ENCODE measurements at regions not wholly inside any gene's neighbourhood (a gene's known extent, or its start where the extent isn't known, plus 50 kb on each side); places are given as distances from the start of the nearest gene placed in this dataset.
"Not testable (repeated sequence)": the region's sequence is repeated elsewhere in the genome, so short reads cannot be mapped to it uniquely, and the experiment has no call there.

- Histone ChIP-seq H3K27me3 (ENCODE audit: control insufficient read depth, insufficient read depth, low read length) (no peaks in the 10 kb centered on the region), H3K27ac (ENCODE audit: low read length) (no peak overlapping the region), H3K36me3 (ENCODE audit: control insufficient read depth, insufficient read depth, low read length) (no peaks in the 10 kb centered on the region), H3K4me1 (ENCODE audit: control insufficient read depth, insufficient read depth, low read length) (no peaks in the 10 kb centered on the region), H3K4me3 (ENCODE audit: low read length) (no peak overlapping the region), H3K9me3 (ENCODE audit: control insufficient read depth, low read depth, low read length) (no peaks in the 10 kb centered on the region)
- no peak for DNase-seq
- no CpG with 5 or more reads among the region's 2 CpGs for WGBS (ENCODE audit: insufficient coverage, low lambda C conversion rate)
Observed at GRCh38 chr14:66008631-66009030, 477.5 kb upstream of the CCDC196 start.

GRCh38 chr14:66009089-66009488 lies 477.1 kb upstream of the CCDC196 start:
- no peak overlapping the region for H3K27ac ChIP-seq (ENCODE audit: low read length)
- H3K36me3 ChIP-seq (ENCODE audit: control insufficient read depth, insufficient read depth, low read length), result no peaks in the 10 kb centered on the region
- no peaks in the 10 kb centered on the region for H3K9me3 ChIP-seq (ENCODE audit: control insufficient read depth, low read depth, low read length)
- no peak overlapping the region for H3K4me3 ChIP-seq (ENCODE audit: low read length)
- DNase-seq, result peak; percentile 29 to 34
- H3K27me3 ChIP-seq (ENCODE audit: control insufficient read depth, insufficient read depth, low read length), result no peaks in the 10 kb centered on the region
- H3K4me1 ChIP-seq (ENCODE audit: control insufficient read depth, insufficient read depth, low read length), result no peaks in the 10 kb centered on the region
- no CpG with 5 or more reads among the region's 2 CpGs for WGBS (ENCODE audit: insufficient coverage, low lambda C conversion rate)

GRCh38 chr14:66010695-66011094 lies 475.5 kb upstream of the CCDC196 start:
- H3K27me3 ChIP-seq (ENCODE audit: control insufficient read depth, insufficient read depth, low read length), result no peaks in the 10 kb centered on the region
- no peaks in the 10 kb centered on the region for H3K36me3 ChIP-seq (ENCODE audit: control insufficient read depth, insufficient read depth, low read length)
- peaks cover 4% of the 10 kb centered on the region for H3K4me1 ChIP-seq (ENCODE audit: control insufficient read depth, insufficient read depth, low read length)
- no CpG with 5 or more reads among the region's 2 CpGs for WGBS (ENCODE audit: insufficient coverage, low lambda C conversion rate)
- H3K27ac ChIP-seq (ENCODE audit: low read length), result no peak overlapping the region
- no peak overlapping the region for H3K4me3 ChIP-seq (ENCODE audit: low read length)
- no peaks in the 10 kb centered on the region for H3K9me3 ChIP-seq (ENCODE audit: control insufficient read depth, low read depth, low read length)
- DNase-seq, result no peak

- Histone ChIP-seq H3K4me1 (ENCODE audit: control insufficient read depth, insufficient read depth, low read length) (peaks cover 5% of the 10 kb centered on the region), H3K4me3 (ENCODE audit: low read length) (no peak overlapping the region), H3K27ac (ENCODE audit: low read length) (no peak overlapping the region), H3K36me3 (ENCODE audit: control insufficient read depth, insufficient read depth, low read length) (no peaks in the 10 kb centered on the region), H3K27me3 (ENCODE audit: control insufficient read depth, insufficient read depth, low read length) (no peaks in the 10 kb centered on the region), H3K9me3 (ENCODE audit: control insufficient read depth, low read depth, low read length) (no peaks in the 10 kb centered on the region)
- no peak for DNase-seq
- WGBS (ENCODE audit: insufficient coverage, low lambda C conversion rate), result 94% methylated on average over 2 of the region's 3 CpGs
Observed at GRCh38 chr14:66011855-66012254, 474.3 kb upstream of the CCDC196 start.

GRCh38 chr14:66013607-66014006 lies 472.6 kb upstream of the CCDC196 start:
- not testable (repeated sequence) for H3K9me3 ChIP-seq (ENCODE audit: control insufficient read depth, low read depth, low read length); H3K4me3 ChIP-seq (ENCODE audit: low read length); H3K4me1 ChIP-seq (ENCODE audit: control insufficient read depth, insufficient read depth, low read length); DNase-seq; H3K36me3 ChIP-seq (ENCODE audit: control insufficient read depth, insufficient read depth, low read length); H3K27me3 ChIP-seq (ENCODE audit: control insufficient read depth, insufficient read depth, low read length); H3K27ac ChIP-seq (ENCODE audit: low read length)
- WGBS (ENCODE audit: insufficient coverage, low lambda C conversion rate), result 90% methylated on average over 2 of the region's 42 CpGs

GRCh38 chr14:66015071-66015780 lies 470.9 kb upstream of the CCDC196 start:
- Histone ChIP-seq H3K27me3 (ENCODE audit: control insufficient read depth, insufficient read depth, low read length) (no peaks in the 10 kb centered on the region), H3K27ac (ENCODE audit: low read length) (no peak overlapping the region), H3K36me3 (ENCODE audit: control insufficient read depth, insufficient read depth, low read length) (no peaks in the 10 kb centered on the region), H3K4me1 (ENCODE audit: control insufficient read depth, insufficient read depth, low read length) (peaks cover 8% of the 10 kb centered on the region), H3K4me3 (ENCODE audit: low read length) (no peak overlapping the region), H3K9me3 (ENCODE audit: control insufficient read depth, low read depth, low read length) (no peaks in the 10 kb centered on the region)
- peak; percentile 5 to 26 for DNase-seq
- 20% methylated on average over 1 of the region's 4 CpGs for WGBS (ENCODE audit: insufficient coverage, low lambda C conversion rate)

GRCh38 chr14:66017927-66018326 lies 468.2 kb upstream of the CCDC196 start:
- no peaks in the 10 kb centered on the region for H3K9me3 ChIP-seq (ENCODE audit: control insufficient read depth, low read depth, low read length)
- H3K27ac ChIP-seq (ENCODE audit: low read length), result no peak overlapping the region
- H3K4me1 ChIP-seq (ENCODE audit: control insufficient read depth, insufficient read depth, low read length), result peaks cover 8% of the 10 kb centered on the region
- DNase-seq, result peak; percentile 12 to 77
- no peaks in the 10 kb centered on the region for H3K36me3 ChIP-seq (ENCODE audit: control insufficient read depth, insufficient read depth, low read length)
- WGBS (ENCODE audit: insufficient coverage, low lambda C conversion rate), result no CpG with 5 or more reads among the region's 1 CpG
- H3K27me3 ChIP-seq (ENCODE audit: control insufficient read depth, insufficient read depth, low read length), result no peaks in the 10 kb centered on the region
- H3K4me3 ChIP-seq (ENCODE audit: low read length), result no peak overlapping the region

GRCh38 chr14:66022526-66022925 lies 463.6 kb upstream of the CCDC196 start:
- Histone ChIP-seq H3K9me3 (ENCODE audit: control insufficient read depth, low read depth, low read length) (no peaks in the 10 kb centered on the region), H3K27ac (ENCODE audit: low read length) (no peak overlapping the region), H3K27me3 (ENCODE audit: control insufficient read depth, insufficient read depth, low read length) (no peaks in the 10 kb centered on the region), H3K4me3 (ENCODE audit: low read length) (no peak overlapping the region), H3K36me3 (ENCODE audit: control insufficient read depth, insufficient read depth, low read length) (no peaks in the 10 kb centered on the region), H3K4me1 (ENCODE audit: control insufficient read depth, insufficient read depth, low read length) (peaks cover 2% of the 10 kb centered on the region)
- DNase-seq, result no peak
- WGBS (ENCODE audit: insufficient coverage, low lambda C conversion rate), result no CpG with 5 or more reads among the region's 8 CpGs

- H3K9me3 ChIP-seq (ENCODE audit: control insufficient read depth, low read depth, low read length), result no peaks in the 10 kb centered on the region
Observed at GRCh38 chr14:66025779-66026178, 460.4 kb upstream of the CCDC196 start.

GRCh38 chr14:66031981-66032380 lies 454.2 kb upstream of the CCDC196 start:
- H3K9me3 ChIP-seq (ENCODE audit: control insufficient read depth, low read depth, low read length); H3K36me3 ChIP-seq (ENCODE audit: control insufficient read depth, insufficient read depth, low read length); H3K4me3 ChIP-seq (ENCODE audit: low read length); H3K27me3 ChIP-seq (ENCODE audit: control insufficient read depth, insufficient read depth, low read length); H3K27ac ChIP-seq (ENCODE audit: low read length); H3K4me1 ChIP-seq (ENCODE audit: control insufficient read depth, insufficient read depth, low read length); DNase-seq: not testable (repeated sequence)
- no CpG with 5 or more reads among the region's 12 CpGs for WGBS (ENCODE audit: insufficient coverage, low lambda C conversion rate)

More at GRCh38 chr14:66025779-66026178, 460.4 kb upstream of the CCDC196 start:
- no peak for DNase-seq
- Histone ChIP-seq H3K36me3 (ENCODE audit: control insufficient read depth, insufficient read depth, low read length) (no peaks in the 10 kb centered on the region), H3K27me3 (ENCODE audit: control insufficient read depth, insufficient read depth, low read length) (no peaks in the 10 kb centered on the region), H3K27ac (ENCODE audit: low read length) (no peak overlapping the region), H3K4me3 (ENCODE audit: low read length) (no peak overlapping the region), H3K4me1 (ENCODE audit: control insufficient read depth, insufficient read depth, low read length) (no peaks in the 10 kb centered on the region)
- WGBS (ENCODE audit: insufficient coverage, low lambda C conversion rate), result 87% methylated on average over 4 of the region's 5 CpGs

- DNase-seq, result no peak
- Histone ChIP-seq H3K4me1 (ENCODE audit: control insufficient read depth, insufficient read depth, low read length) (no peaks in the 10 kb centered on the region), H3K4me3 (ENCODE audit: low read length) (no peak overlapping the region), H3K27ac (ENCODE audit: low read length) (no peak overlapping the region), H3K9me3 (ENCODE audit: control insufficient read depth, low read depth, low read length) (no peaks in the 10 kb centered on the region), H3K36me3 (ENCODE audit: control insufficient read depth, insufficient read depth, low read length) (no peaks in the 10 kb centered on the region), H3K27me3 (ENCODE audit: control insufficient read depth, insufficient read depth, low read length) (no peaks in the 10 kb centered on the region)
- 100% methylated on average over 2 of the region's 5 CpGs for WGBS (ENCODE audit: insufficient coverage, low lambda C conversion rate)
Observed at GRCh38 chr14:66032800-66033199, 453.4 kb upstream of the CCDC196 start.

All from large intestine (tissue), 3 donors.